ENCODE measurements at regions not wholly inside any gene's neighbourhood (a gene's known extent, or its start where the extent isn't known, plus 50 kb on each side); places are given as distances from the start of the nearest gene placed in this dataset.

GRCh38 chr21:22063140-22063539, 1064.9 kb downstream of the NCAM2 start:
- TF ChIP-seq SUZ12 (IDR thresholded peaks at IDR 0.05; ENCODE audit: extremely low read depth, insufficient read depth, insufficient read length): no peak
- TF ChIP-seq YY1 (IDR thresholded peaks at IDR 0.05; ENCODE audit: insufficient read depth, insufficient read length): no peak
- no peak for TF ChIP-seq ZNF274 (IDR thresholded peaks at IDR 0.05; ENCODE audit: low read depth, low read length)

Measured in NT2/D1 (cell line).